GM23248 (cell line): ENCODE measurements at regions not wholly inside any gene's neighbourhood (a gene's known extent, or its start where the extent isn't known, plus 50 kb on each side); places are given as distances from the start of the nearest gene placed in this dataset.

Experiments
- EZH2 ChIP-seq: fragments of 200-600 bp; sonication (generic); IDR thresholded peaks from 2 replicates; pipeline ENCODE4 v1.6.1; 2018; ENCODE audit warnings: antibody characterized with exemption, mild to moderate bottlenecking; ENCODE audit not compliant: insufficient read depth, poor library complexity, severe bottlenecking
- EZH2phosphoT487 ChIP-seq: fragments of 200-600 bp; sonication (generic); IDR thresholded peaks from 2 replicates; pipeline ENCODE4 v1.6.1; 2018; ENCODE audit warnings: antibody characterized with exemption, moderate library complexity, mild to moderate bottlenecking, low read depth; ENCODE audit not compliant: insufficient read depth

- TF ChIP-seq EZH2 (no peak), EZH2phosphoT487 (no peak)
Measured at GRCh38 chr9:4382722-4383317, 83.0 kb upstream of the GLIS3 start.
